GM23338 (cell line): ENCODE measurements at regions not wholly inside any gene's neighbourhood (a gene's known extent, or its start where the extent isn't known, plus 50 kb on each side); places are given as distances from the start of the nearest gene placed in this dataset.

Experiments used
- ATAC-seq: fragments of 200-7000 bp; cut with Tn5 transposase; 3 replicates; pipeline ENCODE4 v1.9.1; 2020
- DNase-seq: peaks from one replicate; pipeline ENCODE4 v3.0.0-alpha.2; 2015; ENCODE audit warnings: low spot score
- H2AFZ ChIP-seq: fragments of 200-600 bp; sonication (generic); 2 replicates; pipeline ENCODE4 v1.8.0; 2016; ENCODE audit warnings: antibody characterized with exemption, mild to moderate bottlenecking, moderate library complexity
- H3F3A ChIP-seq: fragments of 200-600 bp; sonication (generic); replicated peaks from 2 replicates; pipeline ENCODE4 v1.8.0; 2017; ENCODE audit warnings: antibody characterized with exemption, mixed run types, low read depth
- H3K27ac ChIP-seq: fragments of 200-600 bp; sonication (generic); 2 replicates; pipeline ENCODE4 v1.6.1; 2016; ENCODE audit warnings: low read depth
- H3K27me3 ChIP-seq: fragments of 200-600 bp; sonication (generic); 2 replicates; pipeline ENCODE4 v1.8.0; 2016; ENCODE audit warnings: mild to moderate bottlenecking, mixed run types, moderate library complexity; ENCODE audit not compliant: insufficient read depth
- H3K36me3 ChIP-seq: fragments of 200-600 bp; sonication (generic); 2 replicates; pipeline ENCODE4 v1.8.0; 2016; ENCODE audit warnings: mild to moderate bottlenecking; ENCODE audit not compliant: insufficient read depth
- H3K4me1 ChIP-seq: fragments of 200-600 bp; sonication (generic); 2 replicates; pipeline ENCODE4 v1.8.0; 2016; ENCODE audit warnings: mild to moderate bottlenecking, moderate library complexity; ENCODE audit not compliant: insufficient read depth
- H3K4me2 ChIP-seq: fragments of 200-600 bp; sonication (generic); 2 replicates; pipeline ENCODE4 v1.7.1; 2017; ENCODE audit warnings: mixed run types
- H3K4me3 ChIP-seq: fragments of 200-600 bp; sonication (generic); 2 replicates; pipeline ENCODE4 v1.6.1; 2016; ENCODE audit warnings: mixed run types
- H3K79me2 ChIP-seq: fragments of 200-600 bp; sonication (generic); replicated peaks from 2 replicates; pipeline ENCODE4 v1.8.0; 2017; ENCODE audit warnings: mild to moderate bottlenecking; ENCODE audit not compliant: insufficient read depth
- H3K9me2 ChIP-seq: fragments of 200-600 bp; sonication (generic); 2 replicates; pipeline ENCODE4 v1.8.0; 2017; ENCODE audit not compliant: insufficient read depth
- H4K20me1 ChIP-seq: fragments of 200-600 bp; sonication (generic); replicated peaks from 2 replicates; pipeline ENCODE4 v1.8.0; 2017; ENCODE audit warnings: mild to moderate bottlenecking; ENCODE audit not compliant: insufficient read depth
- H3K27ac Mint-ChIP-seq: 2 replicates; pipeline ENCODE4 v1.8.0; 2020; ENCODE audit warnings: inconsistent platforms, mild to moderate bottlenecking, moderate library complexity, mixed read lengths
- H3K27me3 Mint-ChIP-seq: 3 replicates; pipeline ENCODE4 v1.8.0; 2022; ENCODE audit warnings: low read depth, mild to moderate bottlenecking, moderate library complexity, mixed read lengths, inconsistent platforms; ENCODE audit not compliant: insufficient read depth, poor library complexity
- H3K36me3 Mint-ChIP-seq: 3 replicates; pipeline ENCODE4 v1.8.0; 2021; ENCODE audit warnings: low read depth, mild to moderate bottlenecking, inconsistent platforms, moderate library complexity, mixed read lengths
- H3K4me1 Mint-ChIP-seq: 3 replicates; pipeline ENCODE4 v1.8.0; 2020; ENCODE audit warnings: mild to moderate bottlenecking, inconsistent platforms, mixed read lengths
- H3K4me3 Mint-ChIP-seq: 3 replicates; pipeline ENCODE4 v1.8.0; 2021; ENCODE audit warnings: moderate library complexity, mild to moderate bottlenecking, inconsistent platforms, mixed read lengths
- H3K9me3 Mint-ChIP-seq: 3 replicates; pipeline ENCODE4 v1.8.0; 2020; ENCODE audit warnings: moderate library complexity, mild to moderate bottlenecking, inconsistent platforms, mixed read lengths
- CREB1 ChIP-seq: fragments of 250-450 bp; sonication (Bioruptor Pico); IDR thresholded peaks from 2 replicates; pipeline ENCODE4 v1.5.0; 2020; ENCODE audit warnings: low read depth, mild to moderate bottlenecking, moderate library complexity
- CTCF ChIP-seq, 2 experiments: fragments of 200-600 bp in 1 of 2; sonication (generic) in 1 of 2; conservative IDR thresholded peaks; 2 replicates each; pipeline versions ENCODE4 v1.5.1 to v1.6.1; 2016 to 2017; ENCODE audit warnings: antibody characterized with exemption in 2 of 2, low read depth in 2 of 2, mild to moderate bottlenecking in 2 of 2, moderate library complexity in 1 of 2
- ETS1 ChIP-seq: IDR thresholded peaks from 2 replicates; pipeline ENCODE4 v1.6.1; 2016; ENCODE audit warnings: antibody characterized with exemption
- EZH2 ChIP-seq: fragments of 200-600 bp; sonication (generic); IDR thresholded peaks from one replicate; pipeline ENCODE4 v1.8.0; 2017; ENCODE audit warnings: antibody characterized with exemption, mild to moderate bottlenecking, low read depth; ENCODE audit not compliant: unreplicated experiment
- EZH2phosphoT487 ChIP-seq: fragments of 200-600 bp; sonication (generic); IDR thresholded peaks from one replicate; pipeline ENCODE4 v1.8.1; 2018; ENCODE audit warnings: antibody characterized with exemption; ENCODE audit not compliant: unreplicated experiment
- POLR2AphosphoS5 ChIP-seq: IDR thresholded peaks from 2 replicates; pipeline ENCODE4 v1.6.1; 2016; ENCODE audit warnings: antibody characterized with exemption, low read depth
- STAT1 ChIP-seq: IDR thresholded peaks from one replicate; pipeline ENCODE4 v1.6.1; 2016; ENCODE audit warnings: antibody characterized with exemption; ENCODE audit not compliant: unreplicated experiment
- ZNF114 ChIP-seq: fragments of 250-450 bp; sonication (Bioruptor Pico); IDR thresholded peaks from 2 replicates; pipeline ENCODE4 v1.5.0; 2020; ENCODE audit warnings: mild to moderate bottlenecking, moderate library complexity
- ZNF331 ChIP-seq: fragments of 250-450 bp; sonication (Bioruptor Pico); IDR thresholded peaks from 2 replicates; pipeline ENCODE4 v1.5.0; 2020; ENCODE audit warnings: low read depth, mild to moderate bottlenecking, moderate library complexity
- ZNF462 ChIP-seq: fragments of 250-450 bp; sonication (Bioruptor Pico); IDR thresholded peaks from 2 replicates; pipeline ENCODE4 v1.5.0; 2020; ENCODE audit warnings: mild to moderate bottlenecking, moderate library complexity

GRCh38 chr4:129804461-129804981, 708.6 kb downstream of the C4orf33 start:
- Histone ChIP-seq H3K79me2 (no peaks in the 10 kb centered on the region), H3K4me2 (no peak overlapping the region; the same call in 1 of the 2 replicates), H3K27ac (no peak overlapping the region), H3K27me3 (no peaks in the 10 kb centered on the region), H3F3A (no peaks in the 10 kb centered on the region), H3K36me3 (no peaks in the 10 kb centered on the region), H3K9me2 (no peaks in the 10 kb centered on the region), H3K4me1 (peaks cover 27% of the 10 kb centered on the region), H2AFZ (peak overlapping the region; percentile 70), H4K20me1 (no peaks in the 10 kb centered on the region), H3K4me3 (no peak overlapping the region)
- H3K4me1 Mint-ChIP-seq = peaks cover 16% of the 10 kb centered on the region
- H3K27ac Mint-ChIP-seq = peak overlapping the region; percentile 21
- TF ChIP-seq CTCF (conservative IDR thresholded peaks at IDR 0.05; ENCODE audit: low read depth in 2 of 2) = 0 out of 4 replicates have a peak, but pooled peaks of 1 of the 2 experiments have one; percentile 21
- no peak for TF ChIP-seq ZNF331 (CRISPR knock-in tag)
- ATAC-seq = peak; percentile 59
- no peak overlapping the region for H3K4me3 Mint-ChIP-seq
- H3K9me3 Mint-ChIP-seq = no peaks in the 10 kb centered on the region; the same call in 2 of the 3 replicates
- no peaks in the 10 kb centered on the region for H3K36me3 Mint-ChIP-seq
- peaks cover 1% of the 10 kb centered on the region for H3K27me3 Mint-ChIP-seq
- peak; percentile 49 for DNase-seq

GRCh38 chr4:129806986-129807385, 711.0 kb downstream of the C4orf33 start:
- H3K27ac ChIP-seq = no peak overlapping the region
- Mint-ChIP-seq H3K4me3 (no peak overlapping the region), H3K4me1 (peaks cover 16% of the 10 kb centered on the region), H3K27me3 (peaks cover 1% of the 10 kb centered on the region), H3K36me3 (no peaks in the 10 kb centered on the region; the same call in 2 of the 3 replicates), H3K27ac (no peak overlapping the region; the same call in 1 of the 2 replicates), H3K9me3 (no peaks in the 10 kb centered on the region; the same call in 2 of the 3 replicates)
- 0 out of 2 replicates have a peak overlapping the region, but pooled peaks have one; percentile 11 for H3K4me2 ChIP-seq
- no peaks in the 10 kb centered on the region for H3K79me2 ChIP-seq
- DNase-seq (no peak), ATAC-seq (no peak)
- H3F3A ChIP-seq = no peaks in the 10 kb centered on the region
- no peaks in the 10 kb centered on the region for H3K9me2 ChIP-seq
- H3K4me3 ChIP-seq = no peak overlapping the region
- H2AFZ ChIP-seq = no peak overlapping the region
- no peaks in the 10 kb centered on the region for H4K20me1 ChIP-seq
- H3K4me1 ChIP-seq = peaks cover 27% of the 10 kb centered on the region
- no peaks in the 10 kb centered on the region for H3K27me3 ChIP-seq
- no peaks in the 10 kb centered on the region for H3K36me3 ChIP-seq
- no peak for TF ChIP-seq EZH2phosphoT487
- no peak for TF ChIP-seq CTCF (conservative IDR thresholded peaks at IDR 0.05; ENCODE audit: low read depth in 2 of 2)
- TF ChIP-seq STAT1 = no peak
- TF ChIP-seq ZNF462 = no peak
- no peak for TF ChIP-seq CREB1 (CRISPR knock-in tag)
- no peak for TF ChIP-seq ZNF331 (CRISPR knock-in tag)
- TF ChIP-seq ETS1 = no peak
- no peak for TF ChIP-seq POLR2AphosphoS5
- no peak for TF ChIP-seq EZH2
- no peak for TF ChIP-seq ZNF114
